ENCODE measurements at regions not wholly inside any gene's neighbourhood (a gene's known extent, or its start where the extent isn't known, plus 50 kb on each side); places are given as distances from the start of the nearest gene placed in this dataset.

DNA sequence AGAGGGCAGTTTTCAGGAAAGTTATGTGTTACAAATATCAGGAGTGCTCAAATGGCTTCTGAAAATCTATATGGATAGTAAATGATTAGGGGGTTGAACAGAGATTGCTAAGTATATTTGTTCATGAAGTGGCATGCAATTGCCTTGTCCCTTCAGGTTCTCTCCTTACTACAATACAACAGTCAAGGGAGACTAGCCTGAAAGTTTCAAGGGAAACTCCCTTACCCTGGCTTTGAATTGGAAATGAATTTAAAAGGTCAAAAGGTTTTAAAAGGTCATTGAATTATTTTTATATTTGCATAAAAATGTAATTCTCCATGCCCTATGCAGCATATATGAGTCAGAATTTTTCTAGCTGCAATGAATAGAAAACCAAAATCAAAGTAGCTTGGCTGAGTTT, 253.1 kb upstream of the SYT1 start:
- TF ChIP-seq EZH2phosphoT487 (IDR thresholded peaks at IDR 0.05; ENCODE audit: low read length): no peak
- TF ChIP-seq, protein P1, sequence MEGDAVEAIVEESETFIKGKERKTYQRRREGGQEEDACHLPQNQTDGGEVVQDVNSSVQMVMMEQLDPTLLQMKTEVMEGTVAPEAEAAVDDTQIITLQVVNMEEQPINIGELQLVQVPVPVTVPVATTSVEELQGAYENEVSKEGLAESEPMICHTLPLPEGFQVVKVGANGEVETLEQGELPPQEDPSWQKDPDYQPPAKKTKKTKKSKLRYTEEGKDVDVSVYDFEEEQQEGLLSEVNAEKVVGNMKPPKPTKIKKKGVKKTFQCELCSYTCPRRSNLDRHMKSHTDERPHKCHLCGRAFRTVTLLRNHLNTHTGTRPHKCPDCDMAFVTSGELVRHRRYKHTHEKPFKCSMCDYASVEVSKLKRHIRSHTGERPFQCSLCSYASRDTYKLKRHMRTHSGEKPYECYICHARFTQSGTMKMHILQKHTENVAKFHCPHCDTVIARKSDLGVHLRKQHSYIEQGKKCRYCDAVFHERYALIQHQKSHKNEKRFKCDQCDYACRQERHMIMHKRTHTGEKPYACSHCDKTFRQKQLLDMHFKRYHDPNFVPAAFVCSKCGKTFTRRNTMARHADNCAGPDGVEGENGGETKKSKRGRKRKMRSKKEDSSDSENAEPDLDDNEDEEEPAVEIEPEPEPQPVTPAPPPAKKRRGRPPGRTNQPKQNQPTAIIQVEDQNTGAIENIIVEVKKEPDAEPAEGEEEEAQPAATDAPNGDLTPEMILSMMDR (IDR thresholded peaks at IDR 0.05; ENCODE audit: low read length): no peak
- no peak for TF ChIP-seq EZH2 (optimal IDR thresholded peaks at IDR 0.05; ENCODE audit: low read depth, low read length)
